ENCODE measurements at regions not wholly inside any gene's neighbourhood (a gene's known extent, or its start where the extent isn't known, plus 50 kb on each side); places are given as distances from the start of the nearest gene placed in this dataset.

DNA sequence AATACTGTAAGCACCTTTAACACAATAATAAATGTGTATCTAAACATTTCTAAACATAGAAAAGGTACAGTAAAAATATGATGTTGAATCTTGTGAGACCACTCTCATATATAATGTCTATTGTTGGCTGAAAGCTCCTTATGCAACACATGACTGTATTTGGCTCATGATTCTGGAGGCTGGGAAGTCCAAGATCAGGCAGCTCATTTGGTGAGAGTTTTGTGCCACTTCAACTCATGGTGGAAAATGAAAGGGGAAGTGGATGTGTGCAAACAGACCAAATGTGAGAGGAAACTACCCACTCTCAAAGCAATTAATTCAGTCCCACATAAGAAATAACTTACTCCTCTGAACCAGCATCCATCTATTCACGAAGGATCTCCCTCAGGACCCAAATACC is 257.7 kb upstream of the OPRM1 start:
- Histone ChIP-seq H3K4me1 (ENCODE audit: control insufficient read depth in 1 of 2, extremely low read depth in 1 of 2, insufficient read depth in 2 of 2, low read length in 2 of 2) (no peaks in the 10 kb centered on the region), H3K4me3 (ENCODE audit: control insufficient read depth in 1 of 2, extremely low read depth in 1 of 2, low read length in 1 of 2) (no peak overlapping the region), H3K9me3 (no peaks in the 10 kb centered on the region), H3K27ac (ENCODE audit: low read length) (no peak overlapping the region), H3K27me3 (replicated peaks in 1 of 2; ENCODE audit: control insufficient read depth in 2 of 2, extremely low read depth in 1 of 2, insufficient read depth in 2 of 2, low read length in 1 of 2) (no peaks in the 10 kb centered on the region), H3K36me3 (ENCODE audit: control insufficient read depth in 2 of 2, extremely low read depth in 1 of 2, insufficient read depth in 1 of 2, low read length in 1 of 2) (no peaks in the 10 kb centered on the region)
- DNase-seq (no peak), ATAC-seq (replicated peaks in 1 of 4) (no peak)
- ChIA-PET POLR2A (no interaction called here), CTCF (no interaction called here)
- Mint-ChIP-seq H3K36me3 (no peaks in the 10 kb centered on the region), H3K9me3 (peaks cover 0 to 22% (median 9%) of the 10 kb centered on the region in 3 donors), H3K4me1 (no peaks in the 10 kb centered on the region), H3K27me3 (no peaks in the 10 kb centered on the region), H3K27ac (no peak overlapping the region), H3K4me3 (no peak overlapping the region)
- WGBS (ENCODE audit: insufficient coverage), result 71% methylated on average over 1 of the region's 1 CpG

GRCh38 chr6:153780011-153780410 is 259.0 kb upstream of the OPRM1 start:
- H3K4me1 Mint-ChIP-seq, result no peaks in the 10 kb centered on the region
- ATAC-seq (replicated peaks in 1 of 4), result no peak

GRCh38 chr6:153778216-153778615 is 260.8 kb upstream of the OPRM1 start:
- Histone ChIP-seq H3K4me1 (ENCODE audit: control insufficient read depth in 1 of 2, extremely low read depth in 1 of 2, insufficient read depth in 2 of 2, low read length in 2 of 2) (no peaks in the 10 kb centered on the region), H3K27ac (ENCODE audit: low read length) (no peak overlapping the region), H3K27me3 (replicated peaks in 1 of 2; ENCODE audit: control insufficient read depth in 2 of 2, extremely low read depth in 1 of 2, insufficient read depth in 2 of 2, low read length in 1 of 2) (no peaks in the 10 kb centered on the region), H3K4me3 (ENCODE audit: control insufficient read depth in 1 of 2, extremely low read depth in 1 of 2, low read length in 1 of 2) (no peak overlapping the region), H3K9me3 (no peaks in the 10 kb centered on the region), H3K36me3 (ENCODE audit: control insufficient read depth in 2 of 2, extremely low read depth in 1 of 2, insufficient read depth in 1 of 2, low read length in 1 of 2) (no peaks in the 10 kb centered on the region)
- Mint-ChIP-seq H3K9me3 (peaks cover 0 to 9% (median 9%) of the 10 kb centered on the region in 3 donors), H3K4me1 (no peaks in the 10 kb centered on the region), H3K27me3 (peaks cover 0 to 5% of the 10 kb centered on the region in 2 donors), H3K36me3 (no peaks in the 10 kb centered on the region), H3K27ac (no peak overlapping the region), H3K4me3 (no peak overlapping the region)
- WGBS (ENCODE audit: insufficient coverage), result 40% methylated on average over 1 of the region's 2 CpGs
- ChIA-PET CTCF (no interaction called here), POLR2A (interaction anchor here in 1 of 2 donors (0.7 kb wide), 1 partner anchor 737 kb away, joined by 3 read pairs; no protein-coding TSS in a partner anchor)
- ATAC-seq (replicated peaks in 1 of 4), result no peak
- no peak for DNase-seq

More at GRCh38 chr6:153780011-153780410, 259.0 kb upstream of the OPRM1 start:
- no peaks in the 10 kb centered on the region for H3K27me3 ChIP-seq (replicated peaks in 1 of 2; ENCODE audit: control insufficient read depth in 2 of 2, extremely low read depth in 1 of 2, insufficient read depth in 2 of 2, low read length in 1 of 2)
- H3K36me3 Mint-ChIP-seq, result no peaks in the 10 kb centered on the region
- no peaks in the 10 kb centered on the region for H3K36me3 ChIP-seq (ENCODE audit: control insufficient read depth in 2 of 2, extremely low read depth in 1 of 2, insufficient read depth in 1 of 2, low read length in 1 of 2)
- H3K4me3 ChIP-seq (ENCODE audit: control insufficient read depth in 1 of 2, extremely low read depth in 1 of 2, low read length in 1 of 2), result no peak overlapping the region
- DNase-seq, result no peak
- no peak overlapping the region for H3K27ac Mint-ChIP-seq
- ChIA-PET POLR2A (no interaction called here), CTCF (no interaction called here)
- no peaks in the 10 kb centered on the region for H3K27me3 Mint-ChIP-seq
- H3K9me3 Mint-ChIP-seq, result peaks cover 0 to 13% (median 9%) of the 10 kb centered on the region in 3 donors
- no peak overlapping the region for H3K4me3 Mint-ChIP-seq
- WGBS (ENCODE audit: insufficient coverage), result no CpG with 5 or more reads among the region's 1 CpG
- no peaks in the 10 kb centered on the region for H3K4me1 ChIP-seq (ENCODE audit: control insufficient read depth in 1 of 2, extremely low read depth in 1 of 2, insufficient read depth in 2 of 2, low read length in 2 of 2)
- H3K9me3 ChIP-seq, result no peaks in the 10 kb centered on the region
- H3K27ac ChIP-seq (ENCODE audit: low read length), result no peak overlapping the region

DNA sequence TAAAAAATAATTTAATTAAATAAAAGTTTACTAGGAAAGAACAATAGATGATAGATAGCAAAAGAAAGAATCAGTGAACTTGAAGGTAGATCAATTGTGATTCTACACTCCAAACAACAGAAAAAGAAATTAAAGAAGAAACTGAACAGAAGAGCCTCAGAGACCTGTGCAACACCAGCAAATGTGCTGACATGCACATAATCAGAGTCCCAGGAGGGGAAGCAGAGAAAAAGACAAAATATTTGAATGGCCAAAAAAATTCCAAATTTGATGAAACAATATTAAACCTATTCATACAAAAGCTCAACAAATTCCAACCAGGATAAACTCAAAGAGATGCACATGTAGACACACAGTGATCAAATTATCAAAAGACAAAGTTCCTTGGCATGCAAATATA is 267.5 kb upstream of the OPRM1 start:
- Histone ChIP-seq H3K27ac (ENCODE audit: low read length) (no peak overlapping the region), H3K4me3 (ENCODE audit: control insufficient read depth in 1 of 2, extremely low read depth in 1 of 2, low read length in 1 of 2) (no peak overlapping the region), H3K9me3 (no peaks in the 10 kb centered on the region), H3K27me3 (replicated peaks in 1 of 2; ENCODE audit: control insufficient read depth in 2 of 2, extremely low read depth in 1 of 2, insufficient read depth in 2 of 2, low read length in 1 of 2) (no peaks in the 10 kb centered on the region), H3K4me1 (ENCODE audit: control insufficient read depth in 1 of 2, extremely low read depth in 1 of 2, insufficient read depth in 2 of 2, low read length in 2 of 2) (no peaks in the 10 kb centered on the region), H3K36me3 (ENCODE audit: control insufficient read depth in 2 of 2, extremely low read depth in 1 of 2, insufficient read depth in 1 of 2, low read length in 1 of 2) (no peaks in the 10 kb centered on the region)
- peaks cover 0 to 5% of the 10 kb centered on the region in 2 donors for H3K27me3 Mint-ChIP-seq
- ChIA-PET CTCF (no interaction called here), POLR2A (no interaction called here)
- H3K27ac Mint-ChIP-seq, result no peak overlapping the region
- no peaks in the 10 kb centered on the region for H3K4me1 Mint-ChIP-seq
- ATAC-seq (replicated peaks in 1 of 4), result no peak
- no peak overlapping the region for H3K4me3 Mint-ChIP-seq
- DNase-seq, result no peak
- no peaks in the 10 kb centered on the region for H3K36me3 Mint-ChIP-seq
- H3K9me3 Mint-ChIP-seq, result peaks cover 0 to 1% (median 0%) of the 10 kb centered on the region in 3 donors

GRCh38 chr6:153767127-153767526 is 271.9 kb upstream of the OPRM1 start:
- ATAC-seq (replicated peaks in 1 of 4), result no peak
- H3K36me3 Mint-ChIP-seq, result no peaks in the 10 kb centered on the region
- H3K4me3 ChIP-seq (ENCODE audit: control insufficient read depth in 1 of 2, extremely low read depth in 1 of 2, low read length in 1 of 2), result no peak overlapping the region
- no peaks in the 10 kb centered on the region for H3K27me3 ChIP-seq (replicated peaks in 1 of 2; ENCODE audit: control insufficient read depth in 2 of 2, extremely low read depth in 1 of 2, insufficient read depth in 2 of 2, low read length in 1 of 2)
- no peaks in the 10 kb centered on the region for H3K27me3 Mint-ChIP-seq
- no peak for DNase-seq
- ChIA-PET CTCF (no interaction called here), POLR2A (no interaction called here)
- no peak overlapping the region for H3K27ac ChIP-seq (ENCODE audit: low read length)
- H3K9me3 Mint-ChIP-seq, result peaks cover 0 to 14% (median 0%) of the 10 kb centered on the region in 3 donors
- no peaks in the 10 kb centered on the region for H3K4me1 ChIP-seq (ENCODE audit: control insufficient read depth in 1 of 2, extremely low read depth in 1 of 2, insufficient read depth in 2 of 2, low read length in 2 of 2)
- H3K36me3 ChIP-seq (ENCODE audit: control insufficient read depth in 2 of 2, extremely low read depth in 1 of 2, insufficient read depth in 1 of 2, low read length in 1 of 2), result no peaks in the 10 kb centered on the region
- H3K27ac Mint-ChIP-seq, result no peak overlapping the region
- H3K4me3 Mint-ChIP-seq, result no peak overlapping the region
- no peaks in the 10 kb centered on the region for H3K4me1 Mint-ChIP-seq
- no peaks in the 10 kb centered on the region for H3K9me3 ChIP-seq
- 88% methylated on average over 4 of the region's 5 CpGs for WGBS (ENCODE audit: insufficient coverage)

DNA sequence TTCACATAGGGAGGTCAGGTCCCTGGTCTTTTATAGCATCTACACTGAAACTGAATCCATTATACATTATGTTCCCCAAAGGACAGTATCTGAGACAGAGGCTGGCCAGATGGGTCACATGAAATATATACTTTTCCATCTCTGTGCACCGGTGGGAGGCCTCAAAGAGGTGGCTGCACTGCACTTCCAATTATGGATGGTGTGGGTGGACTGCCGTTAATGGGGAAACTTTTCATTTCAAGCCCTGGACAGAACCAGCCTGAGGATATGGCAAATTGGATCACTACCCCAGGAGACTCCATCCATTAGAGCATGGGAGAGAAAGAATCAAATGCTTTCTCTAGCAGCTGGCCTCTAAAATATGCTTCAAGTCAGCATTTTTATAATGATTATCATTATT is 280.5 kb upstream of the OPRM1 start:
- no peaks in the 10 kb centered on the region for H3K36me3 ChIP-seq (ENCODE audit: control insufficient read depth in 2 of 2, extremely low read depth in 1 of 2, insufficient read depth in 1 of 2, low read length in 1 of 2)
- DNase-seq (no peak), ATAC-seq (replicated peaks in 1 of 4) (no peak)
- H3K4me1 Mint-ChIP-seq, result no peaks in the 10 kb centered on the region
- H3K27me3 ChIP-seq (replicated peaks in 1 of 2; ENCODE audit: control insufficient read depth in 2 of 2, extremely low read depth in 1 of 2, insufficient read depth in 2 of 2, low read length in 1 of 2), result no peaks in the 10 kb centered on the region
- ChIA-PET CTCF (no interaction called here), POLR2A (no interaction called here)
- no peak overlapping the region for H3K4me3 Mint-ChIP-seq
- H3K9me3 Mint-ChIP-seq, result peaks cover 0 to 9% (median 4%) of the 10 kb centered on the region in 3 donors
- H3K4me3 ChIP-seq (ENCODE audit: control insufficient read depth in 1 of 2, extremely low read depth in 1 of 2, low read length in 1 of 2), result no peak overlapping the region
- no peak overlapping the region for H3K27ac ChIP-seq (ENCODE audit: low read length)
- no peaks in the 10 kb centered on the region for H3K9me3 ChIP-seq
- H3K27ac Mint-ChIP-seq, result no peak overlapping the region
- H3K27me3 Mint-ChIP-seq, result no peaks in the 10 kb centered on the region
- H3K4me1 ChIP-seq (ENCODE audit: control insufficient read depth in 1 of 2, extremely low read depth in 1 of 2, insufficient read depth in 2 of 2, low read length in 2 of 2), result no peaks in the 10 kb centered on the region
- no CpG with 5 or more reads among the region's 2 CpGs for WGBS (ENCODE audit: insufficient coverage)
- H3K36me3 Mint-ChIP-seq, result no peaks in the 10 kb centered on the region

- CTCF ChIA-PET, result no interaction called here
Observed at GRCh38 chr6:153735761-153736160, 303.3 kb upstream of the OPRM1 start.

More at GRCh38 chr6:153735761-153736160, 303.3 kb upstream of the OPRM1 start:
- Mint-ChIP-seq H3K4me1 (no peaks in the 10 kb centered on the region), H3K27me3 (no peaks in the 10 kb centered on the region), H3K9me3 (peaks cover 3 to 16% (median 4%) of the 10 kb centered on the region in 3 donors), H3K27ac (no peak overlapping the region), H3K4me3 (no peak overlapping the region), H3K36me3 (no peaks in the 10 kb centered on the region)
- 67% methylated on average over 5 of the region's 5 CpGs for WGBS (ENCODE audit: insufficient coverage)
- Histone ChIP-seq H3K27ac (ENCODE audit: low read length) (no peak overlapping the region), H3K36me3 (ENCODE audit: control insufficient read depth in 2 of 2, extremely low read depth in 1 of 2, insufficient read depth in 1 of 2, low read length in 1 of 2) (no peaks in the 10 kb centered on the region), H3K9me3 (no peaks in the 10 kb centered on the region), H3K27me3 (replicated peaks in 1 of 2; ENCODE audit: control insufficient read depth in 2 of 2, extremely low read depth in 1 of 2, insufficient read depth in 2 of 2, low read length in 1 of 2) (no peaks in the 10 kb centered on the region), H3K4me3 (ENCODE audit: control insufficient read depth in 1 of 2, extremely low read depth in 1 of 2, low read length in 1 of 2) (no peak overlapping the region), H3K4me1 (ENCODE audit: control insufficient read depth in 1 of 2, extremely low read depth in 1 of 2, insufficient read depth in 2 of 2, low read length in 2 of 2) (no peaks in the 10 kb centered on the region)
- no peak for ATAC-seq (replicated peaks in 1 of 4)
- no peak for DNase-seq
- POLR2A ChIA-PET, result no interaction called here
